ENCODE measurements at regions not wholly inside any gene's neighbourhood (a gene's known extent, or its start where the extent isn't known, plus 50 kb on each side); places are given as distances from the start of the nearest gene placed in this dataset.
A peak's percentile ranks its signal among the peaks of the same experiment; 100 is the strongest.

GRCh38 chr6:104573350-104573749 is 286.4 kb downstream of the HACE1 start:
- no peak for DNase-seq

- DNase-seq, result no peak
These were observed 286.8 kb downstream of the HACE1 start for GRCh38 chr6:104572901-104573300.

DNA sequence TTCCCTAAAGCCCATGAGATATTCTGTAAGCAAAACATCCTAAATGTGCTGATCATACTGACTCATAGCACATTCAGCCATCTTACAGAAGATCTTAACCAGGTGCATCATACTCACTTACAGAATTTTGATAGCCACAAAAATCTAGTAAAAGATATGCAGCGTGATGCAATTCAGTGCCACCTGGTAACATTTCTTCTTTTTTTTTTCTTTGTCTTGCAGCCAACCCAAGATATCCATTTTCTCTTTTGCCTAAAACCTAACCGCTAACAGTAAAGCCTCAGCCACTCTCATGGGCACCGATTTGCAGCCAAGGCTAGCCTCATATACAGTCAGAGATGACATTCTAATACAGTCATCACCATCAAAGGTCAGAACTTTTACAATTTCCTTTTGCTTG is 293.3 kb downstream of the HACE1 start:
- no peak for DNase-seq

DNA sequence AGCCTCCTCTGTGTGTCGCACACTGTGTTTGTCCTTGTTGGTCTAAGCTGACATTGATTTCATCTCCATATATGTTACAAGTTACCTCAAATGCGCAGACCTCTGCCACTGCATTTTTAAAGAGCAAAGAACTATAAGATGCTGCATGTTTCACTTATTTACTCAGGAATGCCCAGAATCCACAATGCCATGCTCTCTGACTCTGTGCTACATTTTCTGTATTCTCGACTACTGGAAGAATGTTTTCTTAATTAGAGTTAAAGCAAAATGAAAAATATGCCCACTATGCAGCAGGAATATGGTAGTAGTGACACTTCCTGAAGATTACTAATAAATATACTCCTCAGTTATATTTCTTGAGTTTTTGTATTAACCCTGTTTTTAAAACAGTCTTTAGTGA is 296.4 kb downstream of the HACE1 start:
- DNase-seq, result no peak

GRCh38 chr6:104559435-104560202 is 300.1 kb downstream of the HACE1 start:
- DNase-seq, result no peak

GRCh38 chr6:104558746-104559145 is 301.0 kb downstream of the HACE1 start:
- DNase-seq, result no peak

GRCh38 chr6:104548297-104548696 is 311.4 kb downstream of the HACE1 start:
- DNase-seq, result no peak

- DNase-seq, result no peak
These were observed 318.3 kb downstream of the HACE1 start for GRCh38 chr6:104541411-104541810.

GRCh38 chr6:104540743-104541142 is 319.0 kb downstream of the HACE1 start:
- no peak for DNase-seq

- DNase-seq, result no peak
These were observed 320.5 kb downstream of the HACE1 start for GRCh38 chr6:104539173-104539572.

- no peak for DNase-seq
These were observed 321.8 kb downstream of the HACE1 start for GRCh38 chr6:104537872-104538271.

DNA sequence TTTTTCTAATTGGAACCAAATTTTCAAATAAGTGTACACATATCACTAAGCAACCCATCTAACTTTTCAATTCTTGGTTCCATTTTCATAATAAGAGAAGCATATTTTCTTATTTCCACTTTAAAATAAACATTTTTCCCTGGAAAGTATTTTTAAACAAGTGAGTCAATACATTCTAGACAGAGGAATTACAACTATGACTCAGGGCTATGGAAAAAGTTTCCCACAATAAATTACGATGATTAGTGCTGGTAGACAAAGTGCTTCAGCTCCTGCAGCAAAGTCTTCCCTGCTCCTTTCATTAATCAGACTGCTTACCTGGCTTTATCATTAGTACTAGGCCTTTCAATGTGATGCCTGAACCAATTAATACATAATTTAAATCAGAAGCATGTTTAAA is 322.5 kb downstream of the HACE1 start:
- no peak for DNase-seq

- DNase-seq, result no peak
These were observed 327.3 kb downstream of the HACE1 start for GRCh38 chr6:104532462-104532861.

DNA sequence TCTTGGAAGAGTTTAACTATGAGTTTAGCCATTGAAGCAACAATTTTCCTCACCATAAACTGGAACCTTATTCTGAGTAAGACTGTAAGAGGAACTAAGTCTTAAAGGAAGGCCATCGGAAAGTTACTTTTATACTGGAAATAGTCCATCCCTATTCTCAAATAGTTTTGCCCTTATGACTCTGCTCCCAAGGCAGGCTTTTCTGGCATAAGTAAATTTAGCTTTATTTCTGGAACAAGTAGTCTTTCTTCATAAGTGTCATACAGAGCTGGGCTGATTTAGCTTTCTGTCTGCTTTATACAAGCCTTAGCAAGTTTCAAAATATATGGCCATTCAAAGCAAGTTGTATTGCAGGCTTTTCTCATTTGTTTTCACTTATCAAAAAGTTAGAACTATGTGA is 328.1 kb downstream of the HACE1 start:
- DNase-seq, result no peak

- DNase-seq, result peak; percentile 39
These were observed 331.8 kb downstream of the HACE1 start for GRCh38 chr6:104527761-104528415.

- no peak for DNase-seq
These were observed 332.4 kb downstream of the HACE1 start for GRCh38 chr6:104527311-104527710.

GRCh38 chr6:104526376-104526775 is 333.3 kb downstream of the HACE1 start:
- no peak for DNase-seq

DNA sequence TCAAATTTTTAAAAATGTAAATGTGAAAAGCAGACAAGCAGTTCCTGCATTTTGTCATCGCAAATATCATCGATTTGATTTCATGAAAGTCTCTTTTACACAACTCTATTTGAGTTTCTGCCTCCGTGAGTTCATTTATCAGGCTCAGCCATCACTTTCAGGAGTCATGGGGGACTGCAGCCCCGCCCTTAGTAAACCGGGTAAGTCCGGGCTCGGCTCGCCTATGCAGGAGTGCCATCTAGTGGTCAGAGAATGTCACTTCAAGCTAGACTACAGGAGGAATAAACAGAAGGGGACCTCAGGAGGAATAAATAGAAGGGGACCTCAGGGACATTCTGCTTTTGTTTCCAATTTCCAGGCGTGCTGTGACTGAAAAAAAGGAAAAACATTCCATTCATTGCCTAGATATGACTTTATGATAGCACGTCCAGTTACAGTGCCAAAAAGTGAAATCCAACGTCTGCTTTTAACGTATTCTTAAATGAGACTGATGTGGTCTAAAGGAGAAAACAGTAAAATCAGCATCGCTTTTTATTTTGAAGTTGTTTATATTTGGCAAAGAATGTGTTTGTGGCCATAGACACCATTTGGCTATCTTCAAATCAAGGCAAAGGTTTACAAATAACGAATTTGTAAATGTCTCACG is 333.9 kb downstream of the HACE1 start:
- peak; percentile 76 for DNase-seq

GRCh38 chr6:104522533-104522932 is 337.2 kb downstream of the HACE1 start:
- DNase-seq, result no peak

GRCh38 chr6:104521176-104521575 is 338.5 kb downstream of the HACE1 start:
- no peak for DNase-seq

DNA sequence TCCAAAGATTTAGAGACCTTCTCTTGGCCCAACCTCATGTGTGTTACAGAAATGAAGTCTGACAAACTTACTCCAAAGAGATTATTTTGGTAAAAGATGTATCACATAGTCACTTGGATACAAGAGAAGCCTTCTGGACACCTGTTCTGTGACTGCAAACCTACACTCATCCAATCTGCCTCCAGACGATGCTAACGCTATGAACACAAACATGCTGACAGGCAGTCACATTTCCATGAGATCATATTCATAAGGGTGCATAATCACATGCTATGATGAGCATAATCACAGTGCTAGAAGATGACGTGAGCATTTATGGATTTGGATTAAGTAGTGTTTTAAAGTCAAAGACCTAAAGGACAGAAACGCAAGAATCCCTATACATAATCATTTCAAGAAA is 340.2 kb downstream of the HACE1 start:
- DNase-seq, result no peak

GRCh38 chr6:104509355-104509754 is 350.4 kb downstream of the HACE1 start:
- no peak for DNase-seq

GRCh38 chr6:104506429-104506828 is 353.3 kb downstream of the HACE1 start:
- no peak for DNase-seq

DNA sequence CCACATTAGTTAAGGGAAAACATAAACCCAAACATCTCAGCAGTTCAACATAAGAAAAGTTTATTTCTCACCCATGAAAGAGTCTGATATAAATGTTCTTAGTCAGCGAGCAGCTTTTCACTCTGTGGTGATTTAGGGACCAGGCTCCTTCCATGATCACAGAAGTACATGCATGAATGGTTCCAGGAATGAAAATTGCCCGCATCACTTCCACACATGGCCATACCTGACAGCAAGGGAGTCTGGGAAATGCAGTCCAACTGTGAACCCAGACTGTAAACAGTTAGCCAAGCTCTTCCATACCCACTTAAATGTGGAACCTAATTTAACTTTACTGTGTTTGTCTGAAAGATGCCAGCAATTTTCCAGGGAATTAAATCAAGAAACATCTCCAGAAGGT is 353.9 kb downstream of the HACE1 start:
- no peak for DNase-seq

Measured in left hindlimb (tissue), 1 donor.